ENCODE measurements at regions not wholly inside any gene's neighbourhood (a gene's known extent, or its start where the extent isn't known, plus 50 kb on each side); places are given as distances from the start of the nearest gene placed in this dataset.

- CTCF ChIA-PET = no interaction called here
- TF ChIP-seq, protein P1, sequence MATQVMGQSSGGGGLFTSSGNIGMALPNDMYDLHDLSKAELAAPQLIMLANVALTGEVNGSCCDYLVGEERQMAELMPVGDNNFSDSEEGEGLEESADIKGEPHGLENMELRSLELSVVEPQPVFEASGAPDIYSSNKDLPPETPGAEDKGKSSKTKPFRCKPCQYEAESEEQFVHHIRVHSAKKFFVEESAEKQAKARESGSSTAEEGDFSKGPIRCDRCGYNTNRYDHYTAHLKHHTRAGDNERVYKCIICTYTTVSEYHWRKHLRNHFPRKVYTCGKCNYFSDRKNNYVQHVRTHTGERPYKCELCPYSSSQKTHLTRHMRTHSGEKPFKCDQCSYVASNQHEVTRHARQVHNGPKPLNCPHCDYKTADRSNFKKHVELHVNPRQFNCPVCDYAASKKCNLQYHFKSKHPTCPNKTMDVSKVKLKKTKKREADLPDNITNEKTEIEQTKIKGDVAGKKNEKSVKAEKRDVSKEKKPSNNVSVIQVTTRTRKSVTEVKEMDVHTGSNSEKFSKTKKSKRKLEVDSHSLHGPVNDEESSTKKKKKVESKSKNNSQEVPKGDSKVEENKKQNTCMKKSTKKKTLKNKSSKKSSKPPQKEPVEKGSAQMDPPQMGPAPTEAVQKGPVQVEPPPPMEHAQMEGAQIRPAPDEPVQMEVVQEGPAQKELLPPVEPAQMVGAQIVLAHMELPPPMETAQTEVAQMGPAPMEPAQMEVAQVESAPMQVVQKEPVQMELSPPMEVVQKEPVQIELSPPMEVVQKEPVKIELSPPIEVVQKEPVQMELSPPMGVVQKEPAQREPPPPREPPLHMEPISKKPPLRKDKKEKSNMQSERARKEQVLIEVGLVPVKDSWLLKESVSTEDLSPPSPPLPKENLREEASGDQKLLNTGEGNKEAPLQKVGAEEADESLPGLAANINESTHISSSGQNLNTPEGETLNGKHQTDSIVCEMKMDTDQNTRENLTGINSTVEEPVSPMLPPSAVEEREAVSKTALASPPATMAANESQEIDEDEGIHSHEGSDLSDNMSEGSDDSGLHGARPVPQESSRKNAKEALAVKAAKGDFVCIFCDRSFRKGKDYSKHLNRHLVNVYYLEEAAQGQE (tag by site-specific recombination; IDR thresholded peaks at IDR 0.05) = no peak
- no peak for TF ChIP-seq ZNF223 (tag by site-specific recombination; IDR thresholded peaks at IDR 0.05)
- TF ChIP-seq ZNF510 (tag by site-specific recombination; IDR thresholded peaks at IDR 0.05; ENCODE audit: insufficient replicate concordance) = no peak
- TF ChIP-seq ZNF157 (tag by site-specific recombination; IDR thresholded peaks at IDR 0.05) = no peak
- TF ChIP-seq ZNF660 (tag by site-specific recombination; IDR thresholded peaks at IDR 0.05) = no peak
- no peak for TF ChIP-seq ZNF112 (tag by site-specific recombination; IDR thresholded peaks at IDR 0.05)
- no peak for TF ChIP-seq ZBTB7A (tag by site-specific recombination; IDR thresholded peaks at IDR 0.05; ENCODE audit: low read depth)
- TF ChIP-seq ZSCAN23 (tag by site-specific recombination; IDR thresholded peaks at IDR 0.05) = no peak
- no peak for TF ChIP-seq ZNF529 (tag by site-specific recombination; IDR thresholded peaks at IDR 0.05; ENCODE audit: insufficient replicate concordance)
- TF ChIP-seq, protein P2, sequence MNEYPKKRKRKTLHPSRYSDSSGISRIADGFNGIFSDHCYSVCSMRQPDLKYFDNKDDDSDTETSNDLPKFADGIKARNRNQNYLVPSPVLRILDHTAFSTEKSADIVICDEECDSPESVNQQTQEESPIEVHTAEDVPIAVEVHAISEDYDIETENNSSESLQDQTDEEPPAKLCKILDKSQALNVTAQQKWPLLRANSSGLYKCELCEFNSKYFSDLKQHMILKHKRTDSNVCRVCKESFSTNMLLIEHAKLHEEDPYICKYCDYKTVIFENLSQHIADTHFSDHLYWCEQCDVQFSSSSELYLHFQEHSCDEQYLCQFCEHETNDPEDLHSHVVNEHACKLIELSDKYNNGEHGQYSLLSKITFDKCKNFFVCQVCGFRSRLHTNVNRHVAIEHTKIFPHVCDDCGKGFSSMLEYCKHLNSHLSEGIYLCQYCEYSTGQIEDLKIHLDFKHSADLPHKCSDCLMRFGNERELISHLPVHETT (tag by site-specific recombination; IDR thresholded peaks at IDR 0.05) = no peak
- TF ChIP-seq ZNF544 (tag by site-specific recombination; IDR thresholded peaks at IDR 0.05) = no peak
These were observed 836.5 kb upstream of the MAN1A1 start for GRCh38 chr6:120186080-120186479.

DNA sequence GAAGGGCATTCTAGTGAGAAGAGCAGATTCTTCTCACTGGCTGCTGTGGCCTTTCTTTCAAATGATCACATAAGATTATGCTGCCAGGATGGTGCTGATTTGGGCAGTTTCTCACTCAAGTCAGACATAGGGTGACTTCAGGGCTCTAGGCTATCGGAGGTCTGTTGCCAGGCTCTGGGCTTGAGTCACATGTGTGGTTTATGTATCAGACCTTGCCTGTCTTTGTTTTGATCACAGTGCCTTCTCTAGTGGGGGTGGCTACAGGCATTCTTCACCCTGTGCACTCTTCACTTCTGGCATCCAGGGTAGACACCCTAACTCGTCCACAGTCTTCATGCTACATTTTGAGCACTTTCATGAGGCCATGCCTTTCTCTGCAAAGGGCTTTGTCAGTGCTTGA, 823.7 kb upstream of the MAN1A1 start:
- Histone ChIP-seq H3K9me3 (ENCODE audit: control insufficient read depth, insufficient read depth, low read depth, low read length) (no peaks in the 10 kb centered on the region), H3K4me1 (ENCODE audit: control insufficient read depth, insufficient read depth, low read length) (no peaks in the 10 kb centered on the region), H3K4me3 (ENCODE audit: low read depth, low read length) (no peak overlapping the region), H3K36me3 (ENCODE audit: control insufficient read depth in 2 of 2, insufficient read depth in 1 of 2, low read length in 2 of 2) (no peaks in the 10 kb centered on the region), H3K27ac (ENCODE audit: extremely low read depth, low read depth, low read length) (no peak overlapping the region)
- ChIA-PET POLR2A (no interaction called here), CTCF (no interaction called here)
- TF ChIP-seq ZNF391 (tag by site-specific recombination; IDR thresholded peaks at IDR 0.05; ENCODE audit: borderline replicate concordance, low read depth) = no peak
- TF ChIP-seq, protein P3, sequence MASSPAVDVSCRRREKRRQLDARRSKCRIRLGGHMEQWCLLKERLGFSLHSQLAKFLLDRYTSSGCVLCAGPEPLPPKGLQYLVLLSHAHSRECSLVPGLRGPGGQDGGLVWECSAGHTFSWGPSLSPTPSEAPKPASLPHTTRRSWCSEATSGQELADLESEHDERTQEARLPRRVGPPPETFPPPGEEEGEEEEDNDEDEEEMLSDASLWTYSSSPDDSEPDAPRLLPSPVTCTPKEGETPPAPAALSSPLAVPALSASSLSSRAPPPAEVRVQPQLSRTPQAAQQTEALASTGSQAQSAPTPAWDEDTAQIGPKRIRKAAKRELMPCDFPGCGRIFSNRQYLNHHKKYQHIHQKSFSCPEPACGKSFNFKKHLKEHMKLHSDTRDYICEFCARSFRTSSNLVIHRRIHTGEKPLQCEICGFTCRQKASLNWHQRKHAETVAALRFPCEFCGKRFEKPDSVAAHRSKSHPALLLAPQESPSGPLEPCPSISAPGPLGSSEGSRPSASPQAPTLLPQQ (tag by site-specific recombination; IDR thresholded peaks at IDR 0.05) = no peak
- no peak for TF ChIP-seq ZNF221 (tag by site-specific recombination; IDR thresholded peaks at IDR 0.05; ENCODE audit: borderline replicate concordance)
- no peak for TF ChIP-seq ZNF266 (tag by site-specific recombination; IDR thresholded peaks at IDR 0.05; ENCODE audit: low read depth)
- no peak for TF ChIP-seq ZBTB21 (tag by site-specific recombination; IDR thresholded peaks at IDR 0.05)
- no peak for TF ChIP-seq GLIS1 (tag by site-specific recombination; IDR thresholded peaks at IDR 0.05)
- no peak for TF ChIP-seq ZBTB26 (tag by site-specific recombination; optimal IDR thresholded peaks at IDR 0.05)
- TF ChIP-seq, protein P4, sequence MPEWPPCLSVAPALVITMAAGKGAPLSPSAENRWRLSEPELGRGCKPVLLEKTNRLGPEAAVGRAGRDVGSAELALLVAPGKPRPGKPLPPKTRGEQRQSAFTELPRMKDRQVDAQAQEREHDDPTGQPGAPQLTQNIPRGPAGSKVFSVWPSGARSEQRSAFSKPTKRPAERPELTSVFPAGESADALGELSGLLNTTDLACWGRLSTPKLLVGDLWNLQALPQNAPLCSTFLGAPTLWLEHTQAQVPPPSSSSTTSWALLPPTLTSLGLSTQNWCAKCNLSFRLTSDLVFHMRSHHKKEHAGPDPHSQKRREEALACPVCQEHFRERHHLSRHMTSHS (tag by site-specific recombination; IDR thresholded peaks at IDR 0.05) = no peak
- no peak for TF ChIP-seq TRIM28 (IDR thresholded peaks at IDR 0.05; ENCODE audit: borderline replicate concordance, low read length)
- TF ChIP-seq ZNF660 (tag by site-specific recombination; IDR thresholded peaks at IDR 0.05) = no peak
- TF ChIP-seq ZNF169 (tag by site-specific recombination; IDR thresholded peaks at IDR 0.05) = no peak
- no peak for TF ChIP-seq ZBTB1 (tag by site-specific recombination; IDR thresholded peaks at IDR 0.05)
- no peak for TF ChIP-seq ZBTB17 (tag by site-specific recombination; IDR thresholded peaks at IDR 0.05)
- no peak for TF ChIP-seq ZNF423 (tag by site-specific recombination; IDR thresholded peaks at IDR 0.05)
- no peak for TF ChIP-seq ELK4 (IDR thresholded peaks at IDR 0.05; ENCODE audit: borderline replicate concordance, low read depth, low read length)

More at GRCh38 chr6:120186080-120186479, 836.5 kb upstream of the MAN1A1 start:
- POLR2A ChIA-PET = no interaction called here
- H3K9me3 ChIP-seq (ENCODE audit: control insufficient read depth, insufficient read depth, low read depth, low read length) = no peaks in the 10 kb centered on the region
- H3K27ac ChIP-seq (ENCODE audit: extremely low read depth, low read depth, low read length) = no peak overlapping the region
- no peaks in the 10 kb centered on the region for H3K4me1 ChIP-seq (ENCODE audit: control insufficient read depth, insufficient read depth, low read length)
- no peaks in the 10 kb centered on the region for H3K36me3 ChIP-seq (ENCODE audit: control insufficient read depth in 2 of 2, insufficient read depth in 1 of 2, low read length in 2 of 2)
- no peak overlapping the region for H3K4me3 ChIP-seq (ENCODE audit: low read depth, low read length)

Data from HEK293 (cell line).